Inflammatory macrophage treated with lipopolysaccharide for 1 hour (primary cell): ENCODE measurements at regions not wholly inside any gene's neighbourhood (a gene's known extent, or its start where the extent isn't known, plus 50 kb on each side); places are given as distances from the start of the nearest gene placed in this dataset.

Source experiments
- DNase-seq, 2 donors: peaks; one replicate each; pipeline ENCODE4 v3.0.0-alpha.2; 2020 to 2022

DNA sequence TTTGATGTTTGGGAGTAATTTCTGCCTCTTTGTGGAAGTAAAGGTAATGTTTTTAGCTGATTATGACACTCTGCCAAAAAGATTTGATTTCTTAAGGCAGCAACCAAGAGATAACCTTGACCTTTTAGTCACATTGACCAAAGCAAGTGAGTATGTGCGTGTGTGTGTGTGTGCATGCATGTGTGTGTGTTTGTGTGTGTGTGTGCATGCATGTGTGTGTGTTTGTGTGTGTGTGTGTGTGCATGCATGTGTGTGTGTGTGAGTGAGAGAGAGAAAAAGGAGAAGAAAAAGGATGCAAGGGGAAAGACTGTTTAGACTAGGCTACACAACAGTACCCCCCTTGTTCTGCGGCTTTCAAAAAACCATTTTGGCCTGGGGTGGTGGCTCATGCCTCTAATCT, 88.1 kb upstream of the NPVF start:
- DNase-seq: no peak

DNA sequence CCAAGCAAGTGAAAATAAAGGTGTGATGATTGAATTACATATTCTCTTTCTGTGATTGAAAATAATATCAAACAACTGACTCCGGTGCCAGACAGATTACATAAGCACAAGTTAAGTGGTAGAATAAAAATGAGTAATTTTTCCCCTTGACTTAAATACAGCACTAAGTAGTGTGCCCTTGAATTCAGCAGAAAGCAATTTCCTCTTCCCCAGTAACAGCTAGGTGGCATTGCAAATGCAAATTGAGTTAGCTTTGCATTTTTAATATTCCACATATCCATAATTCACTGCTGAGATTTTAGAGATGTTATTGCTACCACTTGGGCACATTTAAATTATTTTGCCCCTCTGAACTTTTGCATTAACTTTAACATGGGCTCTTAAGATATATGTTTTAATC, 89.8 kb upstream of the NPVF start:
- no peak for DNase-seq

DNA sequence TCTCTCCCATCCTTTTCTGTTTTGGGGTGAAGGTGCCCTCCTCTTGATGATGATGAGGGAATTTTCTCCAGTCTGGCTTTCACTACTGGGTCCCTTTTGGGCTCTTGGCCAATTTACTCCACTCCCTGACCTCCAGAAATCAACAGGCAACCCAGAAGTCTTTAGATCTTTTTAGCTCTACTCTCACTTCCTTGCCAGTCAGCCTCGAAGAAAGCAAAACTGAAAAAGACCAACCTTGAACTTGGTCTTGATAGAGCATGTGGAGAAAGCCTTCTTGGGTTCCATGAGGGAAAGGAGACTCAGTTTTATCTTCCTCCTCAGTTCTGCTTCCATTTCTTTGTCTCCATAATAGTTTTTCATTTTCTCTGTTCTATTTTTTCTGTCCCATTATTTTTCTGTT, 91.4 kb upstream of the NPVF start:
- DNase-seq: no peak

- no peak for DNase-seq
These were observed 92.5 kb upstream of the NPVF start for GRCh38 chr7:25320791-25321190.

- no peak for DNase-seq
These were observed 93.1 kb upstream of the NPVF start for GRCh38 chr7:25321424-25321823.

DNA sequence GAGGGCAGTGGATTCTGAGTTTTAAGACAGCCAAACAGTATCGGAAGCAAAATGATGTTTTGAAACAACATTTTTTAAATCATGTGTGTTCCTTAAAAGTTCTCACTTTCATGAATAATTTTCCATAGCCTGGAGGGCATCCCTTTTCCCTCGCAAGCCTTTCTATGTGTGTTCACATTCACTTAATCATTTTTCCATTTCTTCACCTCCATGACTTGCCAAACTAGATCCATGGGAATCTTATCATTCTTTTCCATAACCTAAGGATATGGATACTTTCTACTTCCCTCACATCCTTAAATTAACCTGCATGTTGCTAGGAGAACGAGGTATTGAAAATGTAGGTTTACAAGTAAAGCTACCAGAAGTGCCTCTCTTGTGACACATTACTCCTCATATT, 94.2 kb upstream of the NPVF start:
- DNase-seq: no peak

DNA sequence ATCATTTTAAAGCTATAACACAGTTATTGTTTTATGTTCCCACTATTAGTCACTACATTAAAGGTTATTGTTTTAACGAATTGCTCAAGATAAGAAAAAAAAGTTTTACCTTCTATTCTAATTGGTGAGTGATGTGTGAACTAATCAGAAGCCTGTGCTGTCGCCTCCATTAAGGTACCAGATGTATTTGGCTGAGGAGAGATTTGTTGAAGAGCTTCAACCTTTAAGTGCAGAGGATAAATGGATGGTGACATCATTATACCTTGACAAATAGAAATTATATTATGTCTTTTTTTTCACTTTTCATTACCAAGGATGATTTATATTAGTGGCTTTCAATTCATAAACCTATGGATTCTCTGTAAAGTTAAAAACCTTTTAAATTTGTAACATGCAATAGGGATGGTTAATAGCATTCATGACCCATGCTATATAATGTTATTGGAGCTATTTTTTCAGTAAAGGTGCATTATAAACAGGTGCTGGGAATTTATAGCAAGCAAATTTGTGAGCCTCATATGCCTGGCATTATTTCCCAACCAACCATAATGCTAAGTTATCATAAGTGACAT, 97.0 kb upstream of the NPVF start:
- DNase-seq: no peak

DNA sequence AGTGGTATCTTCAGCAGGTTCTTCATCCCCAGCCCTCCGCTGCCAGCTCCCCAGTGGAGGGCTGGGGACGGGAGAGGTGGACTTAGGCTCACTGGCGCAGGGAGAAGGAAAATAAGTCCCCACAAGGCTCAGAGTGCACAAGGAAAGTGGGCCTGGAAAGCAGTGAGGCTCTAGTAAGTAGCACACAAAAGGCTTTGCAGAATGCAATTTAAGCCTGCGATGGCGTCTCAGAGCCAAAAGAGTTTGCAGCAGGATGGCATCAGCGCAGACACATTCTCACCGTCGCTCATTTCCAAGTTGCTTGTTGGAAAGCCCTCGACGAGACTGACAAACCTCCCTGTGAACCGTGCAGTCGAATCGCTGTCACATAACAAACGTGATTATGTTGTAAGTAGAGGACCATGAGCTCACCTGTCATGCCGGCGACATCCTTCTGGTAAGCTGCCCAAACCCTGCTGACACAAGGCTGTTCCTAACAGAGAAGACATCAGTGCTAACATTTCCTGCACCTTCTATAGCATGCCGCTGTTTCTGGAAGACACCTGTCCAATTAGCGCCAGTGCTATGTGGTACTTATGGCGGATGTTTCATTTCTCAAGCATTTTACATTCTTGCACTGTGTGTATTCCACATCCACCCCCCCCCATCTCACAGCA, 98.3 kb upstream of the NPVF start:
- DNase-seq: no peak

DNA sequence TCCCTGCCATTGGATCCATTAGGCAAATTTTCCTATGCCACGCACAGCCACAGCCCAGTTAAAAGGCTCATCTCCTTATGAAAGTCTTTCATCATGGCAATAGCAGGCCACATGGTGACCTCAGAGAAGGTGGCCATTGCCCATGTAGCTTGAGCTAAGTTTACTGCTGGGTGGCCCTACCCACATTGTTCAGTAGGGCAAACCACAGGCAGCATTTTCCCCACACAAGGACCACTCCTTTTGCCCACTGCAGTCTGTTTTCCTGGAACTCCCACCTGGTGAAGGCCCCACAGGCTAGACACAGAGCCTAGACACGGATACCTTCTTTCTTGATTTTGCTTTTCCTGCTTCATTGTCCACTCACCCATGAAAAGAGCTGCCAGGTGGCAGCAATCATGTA, 101.5 kb upstream of the NPVF start:
- no peak for DNase-seq

DNA sequence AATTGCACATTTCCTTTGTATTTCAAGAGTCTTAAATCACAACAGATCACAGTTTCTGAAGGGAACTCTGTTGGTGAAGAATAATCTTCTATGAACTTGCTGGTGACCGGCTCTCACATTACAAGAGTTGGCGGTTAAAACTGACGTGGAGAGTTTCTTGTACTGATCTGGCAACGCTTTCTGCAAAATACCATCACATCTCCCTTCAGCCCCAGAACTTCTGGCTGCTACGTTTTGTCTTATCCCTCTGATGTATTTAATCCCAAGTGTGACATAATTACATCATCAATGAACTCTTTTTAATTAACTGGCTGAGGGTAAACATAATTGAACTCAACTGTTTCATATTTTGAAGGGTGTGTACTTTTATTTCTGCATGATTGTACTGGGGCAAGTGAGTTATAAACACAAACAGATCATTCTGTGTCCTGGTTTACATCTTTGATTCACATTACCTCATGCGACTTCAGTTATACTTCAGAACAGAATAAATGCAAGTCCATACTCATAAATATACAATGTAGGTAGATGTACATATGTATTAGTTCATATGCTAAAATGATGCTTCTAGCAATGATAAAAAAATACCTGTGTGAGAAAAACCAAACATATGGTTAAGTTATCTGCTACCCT, 105.1 kb upstream of the NPVF start:
- DNase-seq: no peak

DNA sequence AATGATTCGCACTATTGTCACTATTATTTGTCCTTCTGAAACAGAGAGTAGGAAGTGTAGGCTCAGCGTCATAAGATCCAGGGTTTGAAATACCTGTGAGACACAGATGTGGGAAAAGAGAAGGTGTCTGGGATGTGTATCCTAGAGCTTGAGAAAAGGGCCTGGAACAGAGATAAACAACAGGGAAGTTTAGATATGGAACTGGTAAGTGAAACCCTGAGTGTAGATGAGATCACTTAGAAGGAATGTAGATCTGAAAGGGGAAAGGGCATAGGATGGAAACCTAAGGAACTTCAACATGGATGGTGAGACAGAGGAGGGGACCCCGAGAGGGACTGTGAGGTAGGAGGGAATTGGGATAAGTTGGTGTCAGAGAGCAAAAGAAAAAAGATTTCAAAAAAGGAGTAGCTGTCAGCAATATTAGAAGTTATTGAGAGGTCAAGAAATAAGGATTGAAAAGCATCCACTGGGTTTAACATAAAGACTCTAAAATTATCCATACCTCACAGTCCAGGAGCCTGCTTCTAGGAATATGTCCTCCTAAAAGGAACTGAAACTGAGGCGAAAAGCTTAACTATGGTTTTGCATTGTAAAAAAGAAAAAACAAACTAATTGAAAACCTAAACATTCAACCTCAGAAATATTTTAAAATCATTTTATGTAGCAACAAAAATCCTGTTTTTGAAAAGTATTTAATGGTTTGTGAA, 119.2 kb upstream of the NPVF start:
- DNase-seq: no peak

DNA sequence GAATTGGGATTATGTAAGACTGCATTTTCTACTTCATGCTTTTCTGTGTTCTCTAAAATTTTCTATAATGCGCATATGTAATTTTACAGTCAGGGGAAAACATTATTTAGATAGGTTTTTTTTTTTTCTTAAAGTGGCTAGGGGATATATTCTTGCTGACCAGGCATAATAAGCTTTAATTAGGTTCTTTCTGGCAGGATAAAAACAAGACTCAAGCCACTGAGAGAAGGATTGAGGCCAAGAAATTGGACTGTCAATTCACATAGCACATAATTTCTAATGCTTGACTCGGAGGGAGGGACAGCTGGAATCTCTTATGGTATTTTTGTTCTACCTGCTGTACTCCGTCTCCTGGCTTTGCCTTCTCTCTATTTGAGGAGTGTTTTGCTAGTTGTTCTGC, 119.8 kb upstream of the NPVF start:
- DNase-seq: no peak

DNA sequence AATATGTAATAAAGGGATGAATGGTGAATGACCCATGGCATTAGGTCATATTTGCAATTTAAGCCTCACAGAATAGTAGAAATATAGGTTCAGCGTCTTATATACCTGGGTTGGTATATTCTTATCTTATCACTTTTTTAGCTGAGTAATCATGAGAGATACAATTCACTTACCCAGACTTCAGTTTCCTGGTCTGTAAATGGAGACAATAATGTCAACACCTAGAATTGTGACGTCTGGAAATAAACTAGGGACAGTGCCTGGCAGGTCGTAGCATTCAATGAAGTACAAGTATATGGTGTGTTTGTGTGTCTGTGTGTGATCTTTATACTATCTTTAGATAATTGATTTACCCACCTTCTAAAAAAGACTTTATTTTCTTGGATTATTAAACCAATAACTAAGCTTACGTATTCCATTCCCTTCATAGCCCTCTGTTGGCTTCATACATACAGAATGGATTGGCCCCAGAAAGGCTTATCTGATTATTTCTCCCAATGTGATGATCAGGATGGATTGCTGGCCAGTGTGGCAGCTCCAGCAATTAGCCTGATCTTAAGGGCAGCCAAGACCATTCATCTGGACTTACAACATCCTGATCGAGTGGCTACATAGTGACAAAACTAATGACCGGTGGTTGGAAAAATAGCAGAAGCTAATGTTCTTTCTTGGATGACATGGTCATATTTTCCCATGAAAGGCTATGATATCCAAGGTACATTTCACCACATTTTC, 121.2 kb upstream of the NPVF start:
- DNase-seq: no peak

GRCh38 chr7:25350041-25350440, 121.8 kb upstream of the NPVF start:
- DNase-seq: no peak

- no peak for DNase-seq
These were observed 123.5 kb upstream of the NPVF start for GRCh38 chr7:25351761-25352160.

GRCh38 chr7:25353196-25353595, 124.9 kb upstream of the NPVF start:
- DNase-seq: no peak

- DNase-seq: no peak
These were observed 125.4 kb upstream of the NPVF start for GRCh38 chr7:25353732-25354131.

GRCh38 chr7:25356534-25357151, 128.4 kb upstream of the NPVF start:
- DNase-seq: no peak

GRCh38 chr7:25358926-25359325, 130.6 kb upstream of the NPVF start:
- DNase-seq: no peak

DNA sequence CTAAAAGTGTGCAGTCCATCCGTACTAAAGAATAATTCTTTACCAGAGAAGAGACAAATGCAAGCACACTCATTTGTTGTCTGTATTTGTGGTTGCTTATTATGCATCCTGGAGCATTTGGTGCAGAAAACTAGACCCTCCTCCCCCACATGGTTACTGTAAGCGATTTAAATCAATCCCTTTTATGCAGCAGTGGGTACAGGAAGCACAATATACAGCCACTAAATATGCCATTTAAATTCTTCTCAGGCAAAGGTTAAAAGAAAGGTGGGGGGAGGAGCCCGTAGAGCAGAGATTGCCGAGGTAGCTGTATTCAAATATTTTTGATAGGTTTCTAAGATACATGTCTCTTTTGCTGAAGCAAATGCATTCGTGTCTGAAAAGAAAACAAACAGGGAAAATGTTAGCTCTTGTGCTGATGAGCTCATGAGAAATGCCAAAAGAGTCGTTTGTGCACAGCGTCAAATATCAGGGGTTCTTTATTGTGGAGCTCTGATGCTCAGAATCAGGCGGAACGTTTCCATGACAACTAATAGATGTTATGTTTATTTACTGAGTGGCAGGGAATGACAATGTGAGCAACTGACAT, 131.3 kb upstream of the NPVF start:
- no peak for DNase-seq

DNA sequence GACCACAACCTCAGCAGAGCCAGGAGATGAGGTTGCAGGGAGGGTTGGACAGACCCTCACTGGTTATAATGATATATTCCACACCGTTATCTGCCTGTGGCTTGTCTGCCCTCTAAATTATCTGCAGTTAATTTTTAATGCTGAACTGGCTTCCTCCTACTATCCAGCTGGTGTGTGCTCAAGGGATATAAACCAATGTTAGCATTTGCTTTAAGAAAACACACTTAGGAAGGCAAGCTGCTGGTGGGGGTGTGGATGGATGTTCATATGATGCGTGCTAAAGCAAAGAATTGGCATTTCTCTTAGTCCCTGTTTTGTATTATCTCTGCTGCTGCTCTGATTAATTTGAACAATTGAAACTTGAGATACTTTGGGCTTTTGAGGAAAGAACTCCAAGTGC, 132.2 kb upstream of the NPVF start:
- no peak for DNase-seq

DNA sequence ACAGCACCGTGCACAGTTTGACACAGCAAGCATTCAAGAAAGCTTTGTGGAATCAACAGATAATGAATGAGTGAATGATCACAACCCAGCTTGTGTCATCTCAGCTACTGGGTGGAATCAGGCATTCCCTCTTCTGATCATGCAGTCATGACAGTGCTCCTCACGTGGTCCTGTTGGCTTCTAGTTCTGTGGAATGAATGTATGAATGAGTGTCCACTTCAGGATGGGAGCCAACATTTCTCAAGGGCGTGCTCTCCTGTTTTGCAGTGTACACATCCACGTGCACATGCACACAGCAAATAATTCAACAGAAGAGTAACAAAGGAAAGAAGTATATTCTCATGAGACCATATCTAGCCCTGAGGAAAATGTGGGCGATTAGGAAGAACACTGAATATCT, 133.1 kb upstream of the NPVF start:
- no peak for DNase-seq

GRCh38 chr7:25361863-25362262, 133.6 kb upstream of the NPVF start:
- no peak for DNase-seq
